GM12891 (cell line): ENCODE measurements at regions not wholly inside any gene's neighbourhood (a gene's known extent, or its start where the extent isn't known, plus 50 kb on each side); places are given as distances from the start of the nearest gene placed in this dataset.

Experiments used
- POLR2A ChIP-seq: IDR thresholded peaks from 2 replicates; pipeline ENCODE4 v1.6.1; 2011; ENCODE audit warnings: low read depth, low read length, control low read depth
- POLR2AphosphoS5 ChIP-seq: IDR thresholded peaks from 2 replicates; pipeline ENCODE4 v1.6.1; 2011; ENCODE audit warnings: low read depth, low read length, control low read depth
- SPI1 ChIP-seq: IDR thresholded peaks from 2 replicates; pipeline ENCODE4 v1.6.1; 2011; ENCODE audit warnings: low read depth, low read length, control low read depth

- TF ChIP-seq POLR2AphosphoS5 (no peak), POLR2A (no peak), SPI1 (no peak)
These were observed 58.0 kb downstream of the PITPNM2 start for GRCh38 chr12:123092866-123093265.
